ENCODE measurements at regions not wholly inside any gene's neighbourhood (a gene's known extent, or its start where the extent isn't known, plus 50 kb on each side); places are given as distances from the start of the nearest gene placed in this dataset.

GRCh38 chr16:63830061-63830460, 1291.8 kb downstream of the CDH11 start:
- TF ChIP-seq EP300 (IDR thresholded peaks at IDR 0.05) (no peak), CTCF (IDR thresholded peaks at IDR 0.05) (no peak)

All from stomach (tissue), 4 donors.